AG04450 (cell line): ENCODE measurements at regions not wholly inside any gene's neighbourhood (a gene's known extent, or its start where the extent isn't known, plus 50 kb on each side); places are given as distances from the start of the nearest gene placed in this dataset.

ENCODE experiments used
- CTCF ChIA-PET: fragments of 300-600, 350-600 bp; formaldehyde crosslinking; extraction: SDS; loops from one replicate; lab custom pipeline; 2022; ENCODE audit warnings: antibody characterized with exemption, inconsistent platforms; lab: Charles Lee
- POLR2A ChIA-PET: fragments of 350-600 bp; formaldehyde crosslinking; extraction: SDS; loops from one replicate; lab custom pipeline; 2021; ENCODE audit warnings: antibody characterized with exemption, inconsistent platforms; lab: Yijun Ruan, JAX
- DNase-seq: peaks from one replicate; pipeline ENCODE4 v3.0.0-alpha.2; 2011; ENCODE audit warnings: low read depth, low spot score
- H3K27ac ChIP-seq: one replicate; pipeline ENCODE4 v1.5.1; 2012; ENCODE audit warnings: low read depth, low read length, control low read depth
- H3K27me3 ChIP-seq: one replicate; pipeline ENCODE4 v1.6.0; 2012; ENCODE audit warnings: low read length; ENCODE audit not compliant: control insufficient read depth, insufficient read depth
- H3K4me3 ChIP-seq: 2 replicates; pipeline ENCODE4 v1.5.1; 2011; ENCODE audit warnings: mild to moderate bottlenecking, low read depth, low read length, control low read depth
- H3K9me3 ChIP-seq: 2 replicates; pipeline ENCODE4 v1.5.1; 2012; ENCODE audit warnings: low read length; ENCODE audit not compliant: control insufficient read depth, insufficient read depth
- TF ChIP-seq, protein P1 (sequence below): IDR thresholded peaks from 2 replicates; pipeline ENCODE4 v1.5.1; 2011; ENCODE audit warnings: low read depth, low read length, control low read depth, inconsistent platforms

DNA sequence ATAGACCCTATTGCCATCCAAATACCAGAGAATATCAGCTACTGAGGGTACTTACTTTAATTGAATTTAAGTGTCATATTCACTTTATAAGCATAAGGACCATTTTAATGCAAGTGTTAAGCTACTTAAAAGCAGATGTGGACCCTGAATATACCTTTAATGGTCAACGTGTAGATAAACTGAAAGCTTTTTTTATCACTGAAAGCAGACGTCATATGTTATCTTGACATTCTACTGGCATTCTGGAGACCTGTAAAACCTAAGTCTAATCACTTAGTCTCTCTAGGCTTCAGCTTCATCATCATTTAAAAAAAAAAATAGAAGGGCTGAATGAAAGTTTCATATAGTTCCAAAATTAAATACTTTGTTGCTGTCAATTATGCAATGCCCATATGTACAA is 116.5 kb downstream of the ELAPOR2 start:
- no peak for DNase-seq
- Histone ChIP-seq H3K27me3 (no peaks in the 10 kb centered on the region), H3K4me3 (no peak overlapping the region), H3K27ac (no peak overlapping the region), H3K9me3 (no peaks in the 10 kb centered on the region)
- ChIA-PET CTCF (interaction anchor here (1.3 to 6.4 kb wide), 2 partner anchors 205 to 208 kb away, joined by 4 to 54 read pairs; no protein-coding TSS in a partner anchor), POLR2A (no interaction called here)
- TF ChIP-seq, protein P1, sequence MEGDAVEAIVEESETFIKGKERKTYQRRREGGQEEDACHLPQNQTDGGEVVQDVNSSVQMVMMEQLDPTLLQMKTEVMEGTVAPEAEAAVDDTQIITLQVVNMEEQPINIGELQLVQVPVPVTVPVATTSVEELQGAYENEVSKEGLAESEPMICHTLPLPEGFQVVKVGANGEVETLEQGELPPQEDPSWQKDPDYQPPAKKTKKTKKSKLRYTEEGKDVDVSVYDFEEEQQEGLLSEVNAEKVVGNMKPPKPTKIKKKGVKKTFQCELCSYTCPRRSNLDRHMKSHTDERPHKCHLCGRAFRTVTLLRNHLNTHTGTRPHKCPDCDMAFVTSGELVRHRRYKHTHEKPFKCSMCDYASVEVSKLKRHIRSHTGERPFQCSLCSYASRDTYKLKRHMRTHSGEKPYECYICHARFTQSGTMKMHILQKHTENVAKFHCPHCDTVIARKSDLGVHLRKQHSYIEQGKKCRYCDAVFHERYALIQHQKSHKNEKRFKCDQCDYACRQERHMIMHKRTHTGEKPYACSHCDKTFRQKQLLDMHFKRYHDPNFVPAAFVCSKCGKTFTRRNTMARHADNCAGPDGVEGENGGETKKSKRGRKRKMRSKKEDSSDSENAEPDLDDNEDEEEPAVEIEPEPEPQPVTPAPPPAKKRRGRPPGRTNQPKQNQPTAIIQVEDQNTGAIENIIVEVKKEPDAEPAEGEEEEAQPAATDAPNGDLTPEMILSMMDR = no peak

DNA sequence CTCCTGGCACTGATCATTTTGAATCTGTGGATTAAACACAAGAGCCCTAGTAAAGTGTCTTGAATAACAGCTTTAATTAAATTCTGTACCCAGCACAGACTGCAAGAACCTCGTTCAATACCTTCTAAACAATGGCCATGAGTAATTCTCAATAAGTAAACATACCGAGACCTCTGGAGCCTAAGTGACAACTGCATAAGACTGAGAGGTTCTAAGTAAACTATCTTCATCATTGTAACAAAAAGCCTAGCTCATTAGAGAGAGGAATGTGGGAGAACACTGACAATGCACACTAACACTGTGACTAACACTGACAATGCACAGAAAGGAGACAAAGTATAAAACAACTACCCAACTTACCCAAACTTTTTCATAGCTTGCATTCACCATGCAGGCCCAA is 117.4 kb downstream of the ELAPOR2 start:
- TF ChIP-seq, protein P1 = no peak
- H3K9me3 ChIP-seq = no peaks in the 10 kb centered on the region
- no peak overlapping the region for H3K27ac ChIP-seq
- ChIA-PET POLR2A (no interaction called here), CTCF (interaction anchor here (0.6 to 6.4 kb wide), 5 partner anchors 37 to 370 kb away, joined by 3 to 54 read pairs (median 4); no protein-coding TSS in a partner anchor)
- no peak overlapping the region for H3K4me3 ChIP-seq
- no peaks in the 10 kb centered on the region for H3K27me3 ChIP-seq
- DNase-seq = no peak

DNA sequence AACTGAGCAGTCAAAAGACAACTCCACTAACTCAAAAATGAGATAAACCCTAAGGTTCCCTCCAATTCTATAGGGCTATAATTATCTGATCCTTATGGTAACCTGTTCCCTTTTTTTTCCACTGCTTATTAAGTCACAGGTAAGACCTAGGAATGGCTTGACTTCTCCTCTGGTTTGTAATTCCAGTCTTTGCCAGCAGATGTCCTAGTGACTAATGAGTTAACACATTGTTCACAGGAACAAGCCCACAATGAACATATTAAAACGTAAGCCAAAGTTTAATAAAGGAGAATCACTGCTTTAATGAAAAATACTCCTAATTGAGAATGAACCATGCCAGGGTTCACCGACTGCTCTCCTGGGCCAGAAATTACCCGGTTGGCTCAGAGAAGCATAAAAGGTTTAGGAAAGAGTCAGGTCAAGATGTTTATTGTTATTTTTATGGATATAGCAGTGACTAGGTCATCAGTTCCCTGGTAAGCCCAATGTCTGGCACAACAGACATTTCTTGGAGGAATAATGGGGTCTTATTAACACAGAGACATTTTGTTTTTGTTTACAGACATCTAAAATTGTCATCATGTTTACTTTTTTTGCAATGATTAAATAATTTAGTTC is 120.1 kb downstream of the ELAPOR2 start:
- no peak overlapping the region for H3K27ac ChIP-seq
- ChIA-PET POLR2A (no interaction called here), CTCF (interaction anchor here (0.6 to 6.4 kb wide), 4 partner anchors 17 to 297 kb away, joined by 3 to 54 read pairs (median 5); no protein-coding TSS in a partner anchor)
- TF ChIP-seq, protein P1 = peak; percentile 73
- H3K4me3 ChIP-seq = no peak overlapping the region
- peak; percentile 20 for DNase-seq
- no peaks in the 10 kb centered on the region for H3K9me3 ChIP-seq
- no peaks in the 10 kb centered on the region for H3K27me3 ChIP-seq

- ChIA-PET POLR2A (no interaction called here), CTCF (interaction anchor here (2.0 kb wide), 1 partner anchor 211 kb away, joined by 12 read pairs; no protein-coding TSS in a partner anchor)
- DNase-seq = no peak
These were observed 122.0 kb downstream of the ELAPOR2 start for GRCh38 chr7:86937363-86937878.

More at GRCh38 chr7:86937363-86937878, 122.0 kb downstream of the ELAPOR2 start:
- H3K4me3 ChIP-seq = no peak overlapping the region
- TF ChIP-seq, protein P1 = no peak
- H3K27ac ChIP-seq = no peak overlapping the region
- no peaks in the 10 kb centered on the region for H3K9me3 ChIP-seq
- no peaks in the 10 kb centered on the region for H3K27me3 ChIP-seq
